SKM-1 treated with dmso at 0.1 percent for 144 hours (cell line): ENCODE measurements at regions not wholly inside any gene's neighbourhood (a gene's known extent, or its start where the extent isn't known, plus 50 kb on each side); places are given as distances from the start of the nearest gene placed in this dataset.

Source experiments
- DNase-seq: peaks from one replicate; lab custom pipeline; 2025; ENCODE audit not compliant: unreplicated experiment; lab: John Stamatoyannopoulos, UW

- no peak for DNase-seq
Observed at GRCh38 chr11:41963406-41963805, 504.0 kb upstream of the LRRC4C start.

- DNase-seq = no peak
Observed at GRCh38 chr11:41970681-41971080, 511.2 kb upstream of the LRRC4C start.

- DNase-seq = no peak
Observed at GRCh38 chr11:41971592-41971991, 512.1 kb upstream of the LRRC4C start.

- DNase-seq = no peak
Observed at GRCh38 chr11:41978945-41979344, 519.5 kb upstream of the LRRC4C start.

GRCh38 chr11:41980741-41981140, 521.3 kb upstream of the LRRC4C start:
- no peak for DNase-seq

- DNase-seq = no peak
Observed at GRCh38 chr11:41982276-41982675, 522.8 kb upstream of the LRRC4C start.

GRCh38 chr11:41982975-41983374, 523.5 kb upstream of the LRRC4C start:
- no peak for DNase-seq

GRCh38 chr11:41983475-41983874, 524.0 kb upstream of the LRRC4C start:
- DNase-seq = no peak

GRCh38 chr11:41984023-41984422, 524.6 kb upstream of the LRRC4C start:
- DNase-seq = no peak

- no peak for DNase-seq
Observed at GRCh38 chr11:41985799-41986198, 526.3 kb upstream of the LRRC4C start.

GRCh38 chr11:41988951-41989572, 529.6 kb upstream of the LRRC4C start:
- DNase-seq = no peak

GRCh38 chr11:41989823-41990380, 530.5 kb upstream of the LRRC4C start:
- no peak for DNase-seq

- no peak for DNase-seq
Observed at GRCh38 chr11:41996533-41996932, 537.1 kb upstream of the LRRC4C start.

- no peak for DNase-seq
Observed at GRCh38 chr11:41997844-41998401, 538.5 kb upstream of the LRRC4C start.

GRCh38 chr11:41999066-41999465, 539.6 kb upstream of the LRRC4C start:
- DNase-seq = no peak

- no peak for DNase-seq
Observed at GRCh38 chr11:42003801-42004200, 544.3 kb upstream of the LRRC4C start.

GRCh38 chr11:42006766-42007165, 547.3 kb upstream of the LRRC4C start:
- no peak for DNase-seq

- DNase-seq = no peak
Observed at GRCh38 chr11:42012271-42012670, 552.8 kb upstream of the LRRC4C start.

GRCh38 chr11:42013656-42014201, 554.3 kb upstream of the LRRC4C start:
- peak; percentile 10 for DNase-seq

- DNase-seq = no peak
Observed at GRCh38 chr11:42021911-42022310, 562.5 kb upstream of the LRRC4C start.

GRCh38 chr11:42023267-42023666, 563.8 kb upstream of the LRRC4C start:
- no peak for DNase-seq

- DNase-seq = no peak
Observed at GRCh38 chr11:42025121-42025803, 565.8 kb upstream of the LRRC4C start.
